H9 (cell line): ENCODE measurements at regions not wholly inside any gene's neighbourhood (a gene's known extent, or its start where the extent isn't known, plus 50 kb on each side); places are given as distances from the start of the nearest gene placed in this dataset.

Experiments used
- DNase-seq: peaks from one replicate; pipeline ENCODE4 v3.0.0-alpha.2; 2017
- H2AFZ ChIP-seq: one replicate; pipeline ENCODE4 v1.6.1; 2013; ENCODE audit warnings: mild to moderate bottlenecking, low read length, control low read depth, moderate library complexity
- H2AK5ac ChIP-seq: 2 replicates; pipeline ENCODE4 v1.6.1; 2013; ENCODE audit warnings: low read length, control low read depth, mixed read lengths; ENCODE audit not compliant: insufficient read length
- H2BK120ac ChIP-seq: one replicate; pipeline ENCODE4 v1.6.1; 2013; ENCODE audit warnings: low read depth, mild to moderate bottlenecking, low read length, control low read depth, inconsistent platforms; ENCODE audit not compliant: poor library complexity, severe bottlenecking
- H2BK12ac ChIP-seq: 2 replicates; pipeline ENCODE4 v1.6.1; 2013; ENCODE audit warnings: low read length, control low read depth, mixed read lengths, low read depth; ENCODE audit not compliant: insufficient read length
- H2BK15ac ChIP-seq: 2 replicates; pipeline ENCODE4 v1.6.1; 2013; ENCODE audit warnings: low read depth, low read length, control low read depth
- H2BK20ac ChIP-seq: one replicate; pipeline ENCODE4 v1.6.1; 2013; ENCODE audit warnings: low read depth, mild to moderate bottlenecking, low read length, control low read depth, inconsistent platforms; ENCODE audit not compliant: poor library complexity, severe bottlenecking
- H2BK5ac ChIP-seq: 2 replicates; pipeline ENCODE4 v1.6.1; 2013; ENCODE audit warnings: low read length, control low read depth, mixed read lengths; ENCODE audit not compliant: insufficient read length
- H3K14ac ChIP-seq: 2 replicates; pipeline ENCODE4 v1.6.1; 2013; ENCODE audit warnings: low read length, control low read depth; ENCODE audit not compliant: insufficient read depth
- H3K18ac ChIP-seq: 2 replicates; pipeline ENCODE4 v1.6.1; 2013; ENCODE audit warnings: low read depth, mild to moderate bottlenecking, mixed read lengths, low read length, control low read depth; ENCODE audit not compliant: insufficient read length
- H3K23ac ChIP-seq: 2 replicates; pipeline ENCODE4 v1.6.1; 2013; ENCODE audit warnings: low read length, control low read depth, mixed read lengths, low read depth; ENCODE audit not compliant: insufficient read length
- H3K23me2 ChIP-seq: 2 replicates; pipeline ENCODE4 v1.6.1; 2013; ENCODE audit warnings: low read depth, mild to moderate bottlenecking, mixed read lengths, low read length, control low read depth; ENCODE audit not compliant: insufficient read length, poor library complexity, severe bottlenecking
- H3K27ac ChIP-seq: 2 replicates; pipeline ENCODE4 v1.5.1; 2013; ENCODE audit warnings: low read length, control low read depth, mixed read lengths, low read depth; ENCODE audit not compliant: insufficient read length
- H3K27me3 ChIP-seq: 2 replicates; pipeline ENCODE4 v1.6.1; 2013; ENCODE audit warnings: low read length, control low read depth, inconsistent platforms; ENCODE audit not compliant: insufficient read depth
- H3K4ac ChIP-seq: 2 replicates; pipeline ENCODE4 v1.6.1; 2013; ENCODE audit warnings: low read depth, mild to moderate bottlenecking, control low read depth, inconsistent platforms, low read length, moderate library complexity
- H3K4me1 ChIP-seq: 2 replicates; pipeline ENCODE4 v1.6.1; 2013; ENCODE audit warnings: low read length, control low read depth, inconsistent platforms; ENCODE audit not compliant: insufficient read depth
- H3K4me2 ChIP-seq: 2 replicates; pipeline ENCODE4 v1.6.1; 2013; ENCODE audit warnings: low read length, control low read depth, mixed read lengths; ENCODE audit not compliant: insufficient read length, insufficient read depth
- H3K56ac ChIP-seq: 2 replicates; pipeline ENCODE4 v1.6.1; 2013; ENCODE audit warnings: low read depth, mild to moderate bottlenecking, mixed read lengths, low read length, control low read depth; ENCODE audit not compliant: insufficient read length
- H3K79me1 ChIP-seq: 2 replicates; pipeline ENCODE4 v1.6.1; 2013; ENCODE audit warnings: low read depth, mild to moderate bottlenecking, moderate library complexity, low read length, control low read depth, inconsistent platforms; ENCODE audit not compliant: insufficient read depth, poor library complexity, severe bottlenecking
- H3K79me2 ChIP-seq: 2 replicates; pipeline ENCODE4 v1.6.1; 2013; ENCODE audit warnings: low read length, control low read depth, inconsistent platforms; ENCODE audit not compliant: insufficient read depth
- H3K9ac ChIP-seq: 2 replicates; pipeline ENCODE4 v1.6.1; 2013; ENCODE audit warnings: low read length, control low read depth, mixed read lengths; ENCODE audit not compliant: insufficient read length; ENCODE audit errors: extremely low read depth
- H3K9me3 ChIP-seq: one replicate; pipeline ENCODE4 v1.6.1; 2013; ENCODE audit warnings: low read depth, low read length, inconsistent platforms; ENCODE audit not compliant: control insufficient read depth
- H3T11ph ChIP-seq: one replicate; pipeline ENCODE4 v1.6.1; 2013; ENCODE audit warnings: mild to moderate bottlenecking, low read length, control low read depth, inconsistent platforms
- H4K20me1 ChIP-seq: one replicate; pipeline ENCODE4 v1.6.1; 2013; ENCODE audit not compliant: control insufficient read depth, insufficient read length, insufficient read depth
- H4K5ac ChIP-seq: 2 replicates; pipeline ENCODE4 v1.6.1; 2013; ENCODE audit warnings: low read depth, mild to moderate bottlenecking, mixed read lengths, low read length, control low read depth; ENCODE audit not compliant: insufficient read length
- H4K8ac ChIP-seq: replicated peaks from 2 replicates; pipeline ENCODE4 v1.6.1; 2013; ENCODE audit warnings: low read length, control low read depth, mixed read lengths, low read depth; ENCODE audit not compliant: insufficient read length
- H4K91ac ChIP-seq: 2 replicates; pipeline ENCODE4 v1.6.1; 2013; ENCODE audit warnings: low read depth, mild to moderate bottlenecking, moderate library complexity, mixed read lengths, low read length, control low read depth; ENCODE audit not compliant: insufficient read length
- H3K27ac Mint-ChIP-seq, 3 experiments: 2 replicates in 2 of 3; 3 replicates in 1 of 3; pipeline ENCODE4 v1.8.0; 2020 to 2021; ENCODE audit warnings: mixed read lengths in 3 of 3, mild to moderate bottlenecking in 1 of 3, moderate library complexity in 1 of 3
- H3K27me3 Mint-ChIP-seq: 2 replicates; pipeline ENCODE4 v1.8.0; 2021; ENCODE audit warnings: low read depth, mild to moderate bottlenecking, moderate library complexity, mixed read lengths
- H3K36me3 Mint-ChIP-seq, 3 experiments: 2 replicates in 2 of 3; 3 replicates in 1 of 3; pipeline ENCODE4 v1.8.0; 2020 to 2021; ENCODE audit warnings: low read depth in 3 of 3, mixed read lengths in 3 of 3; ENCODE audit not compliant: insufficient read depth in 1 of 3
- H3K4me1 Mint-ChIP-seq, 2 experiments: 2 replicates each; pipeline ENCODE4 v1.8.0; 2020; ENCODE audit warnings: mixed read lengths in 2 of 2
- H3K4me3 Mint-ChIP-seq, 2 experiments: 2 replicates in 1 of 2; 3 replicates in 1 of 2; pipeline ENCODE4 v1.8.0; 2020 to 2021; ENCODE audit warnings: mild to moderate bottlenecking in 2 of 2, mixed read lengths in 2 of 2, moderate library complexity in 1 of 2
- H3K9me3 Mint-ChIP-seq, 2 experiments: 2 replicates in 1 of 2; 3 replicates in 1 of 2; pipeline ENCODE4 v1.8.0; 2020; ENCODE audit warnings: mild to moderate bottlenecking in 2 of 2, mixed read lengths in 2 of 2, moderate library complexity in 1 of 2
- TF ChIP-seq, protein P1 (sequence below): fragments of 200-600 bp; sonication (generic); conservative IDR thresholded peaks from 3 replicates; pipeline ENCODE4 v1.8.0; 2021; ENCODE audit warnings: antibody characterized with exemption, mild to moderate bottlenecking

GRCh38 chr17:70258465-70258864 is 89.1 kb downstream of the KCNJ2 start:
- TF ChIP-seq, protein P1, sequence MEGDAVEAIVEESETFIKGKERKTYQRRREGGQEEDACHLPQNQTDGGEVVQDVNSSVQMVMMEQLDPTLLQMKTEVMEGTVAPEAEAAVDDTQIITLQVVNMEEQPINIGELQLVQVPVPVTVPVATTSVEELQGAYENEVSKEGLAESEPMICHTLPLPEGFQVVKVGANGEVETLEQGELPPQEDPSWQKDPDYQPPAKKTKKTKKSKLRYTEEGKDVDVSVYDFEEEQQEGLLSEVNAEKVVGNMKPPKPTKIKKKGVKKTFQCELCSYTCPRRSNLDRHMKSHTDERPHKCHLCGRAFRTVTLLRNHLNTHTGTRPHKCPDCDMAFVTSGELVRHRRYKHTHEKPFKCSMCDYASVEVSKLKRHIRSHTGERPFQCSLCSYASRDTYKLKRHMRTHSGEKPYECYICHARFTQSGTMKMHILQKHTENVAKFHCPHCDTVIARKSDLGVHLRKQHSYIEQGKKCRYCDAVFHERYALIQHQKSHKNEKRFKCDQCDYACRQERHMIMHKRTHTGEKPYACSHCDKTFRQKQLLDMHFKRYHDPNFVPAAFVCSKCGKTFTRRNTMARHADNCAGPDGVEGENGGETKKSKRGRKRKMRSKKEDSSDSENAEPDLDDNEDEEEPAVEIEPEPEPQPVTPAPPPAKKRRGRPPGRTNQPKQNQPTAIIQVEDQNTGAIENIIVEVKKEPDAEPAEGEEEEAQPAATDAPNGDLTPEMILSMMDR: no peak
- DNase-seq: no peak
- H3K4ac ChIP-seq: no peak overlapping the region
- no peak overlapping the region for H2BK120ac ChIP-seq
- H3K27me3 ChIP-seq: no peaks in the 10 kb centered on the region
- Mint-ChIP-seq H3K4me3 (no peak overlapping the region), H3K4me1 (0 out of 4 replicates have a peak, but pooled peaks cover 0 to 2% of the 10 kb centered on the region in 2 experiments), H3K27ac (no peak overlapping the region), H3K27me3 (no peaks in the 10 kb centered on the region), H3K9me3 (peaks cover 0 to 3% of the 10 kb centered on the region in 2 experiments; a peak in 1 of 5 replicates), H3K36me3 (no peaks in the 10 kb centered on the region)
- no peak overlapping the region for H3K14ac ChIP-seq
- no peak overlapping the region for H3K27ac ChIP-seq
- no peak overlapping the region for H3T11ph ChIP-seq
- H3K23ac ChIP-seq: no peak overlapping the region
- no peak overlapping the region for H2BK12ac ChIP-seq
- no peak overlapping the region for H3K56ac ChIP-seq
- no peaks in the 10 kb centered on the region for H3K79me1 ChIP-seq
- H4K91ac ChIP-seq: no peak overlapping the region
- no peaks in the 10 kb centered on the region for H3K9me3 ChIP-seq
- H2AK5ac ChIP-seq: no peak overlapping the region
- H3K4me1 ChIP-seq: no peaks in the 10 kb centered on the region
- H3K18ac ChIP-seq: no peak overlapping the region
- no peak overlapping the region for H2BK15ac ChIP-seq
- no peak overlapping the region for H3K9ac ChIP-seq
- H3K4me2 ChIP-seq: no peak overlapping the region
- H2BK5ac ChIP-seq: no peak overlapping the region
- H3K23me2 ChIP-seq: no peaks in the 10 kb centered on the region
- no peaks in the 10 kb centered on the region for H4K20me1 ChIP-seq
- H4K5ac ChIP-seq: no peak overlapping the region
- H3K79me2 ChIP-seq: no peaks in the 10 kb centered on the region
- no peak overlapping the region for H4K8ac ChIP-seq
- H2AFZ ChIP-seq: no peak overlapping the region
- no peak overlapping the region for H2BK20ac ChIP-seq
